GM19468 (cell line): ENCODE measurements at regions not wholly inside any gene's neighbourhood (a gene's known extent, or its start where the extent isn't known, plus 50 kb on each side); places are given as distances from the start of the nearest gene placed in this dataset.

Source experiments
- ATAC-seq: cut with Tn5 transposase; IDR thresholded peaks from one replicate; pipeline ENCODE4 v1.9.1; 2021; ENCODE audit warnings: mild to moderate bottlenecking, moderate library complexity, moderate number of reproducible peaks; ENCODE audit not compliant: unreplicated experiment; ENCODE audit errors: extremely low read depth

GRCh38 chr2:150916467-150917396 is 344.9 kb downstream of the RBM43 start:
- ATAC-seq = no peak

- ATAC-seq = no peak
Measured at GRCh38 chr2:150911766-150912280, 349.8 kb downstream of the RBM43 start.

- no peak for ATAC-seq
Measured at GRCh38 chr2:150909613-150910012, 352.1 kb downstream of the RBM43 start.

GRCh38 chr2:150909090-150909489 is 352.6 kb downstream of the RBM43 start:
- no peak for ATAC-seq

- ATAC-seq = no peak
Measured at GRCh38 chr2:150907466-150907865, 354.2 kb downstream of the RBM43 start.

- no peak for ATAC-seq
Measured at GRCh38 chr2:150903461-150903860, 358.2 kb downstream of the RBM43 start.

- no peak for ATAC-seq
Measured at GRCh38 chr2:150903055-150903454, 358.6 kb downstream of the RBM43 start.

GRCh38 chr2:150900913-150901312 is 360.8 kb downstream of the RBM43 start:
- no peak for ATAC-seq

GRCh38 chr2:150895968-150896367 is 365.7 kb downstream of the RBM43 start:
- no peak for ATAC-seq

GRCh38 chr2:150889141-150889540 is 372.5 kb downstream of the RBM43 start:
- ATAC-seq = no peak

GRCh38 chr2:150888337-150888736 is 373.3 kb downstream of the RBM43 start:
- no peak for ATAC-seq

- no peak for ATAC-seq
Measured at GRCh38 chr2:150887926-150888325, 373.7 kb downstream of the RBM43 start.

GRCh38 chr2:150885774-150886386 is 375.8 kb downstream of the RBM43 start:
- no peak for ATAC-seq

GRCh38 chr2:150885236-150885635 is 376.4 kb downstream of the RBM43 start:
- ATAC-seq = no peak

- no peak for ATAC-seq
Measured at GRCh38 chr2:150883613-150883895, 378.1 kb downstream of the RBM43 start.

- no peak for ATAC-seq
Measured at GRCh38 chr2:150882751-150883612, 378.7 kb downstream of the RBM43 start.

- no peak for ATAC-seq
Measured at GRCh38 chr2:150880986-150881385, 380.7 kb downstream of the RBM43 start.

GRCh38 chr2:150878356-150878755 is 383.3 kb downstream of the RBM43 start:
- no peak for ATAC-seq

GRCh38 chr2:150876251-150876950 is 385.3 kb downstream of the RBM43 start:
- ATAC-seq = no peak

GRCh38 chr2:150873396-150873772 is 385.9 kb upstream of the RND3 start:
- ATAC-seq = no peak
